ENCODE measurements at regions not wholly inside any gene's neighbourhood (a gene's known extent, or its start where the extent isn't known, plus 50 kb on each side); places are given as distances from the start of the nearest gene placed in this dataset.

- ATAC-seq (ENCODE audit: low FRiP score) (no peak), DNase-seq (ENCODE audit: low spot score) (no peak)
- no peak for TF ChIP-seq CTCF (IDR thresholded peaks at IDR 0.05)
Measured at GRCh38 chr3:86282106-86282787, 708.7 kb downstream of the VGLL3 start.

- DNase-seq (ENCODE audit: low spot score) (no peak), ATAC-seq (ENCODE audit: low FRiP score) (no peak)
- no peak for TF ChIP-seq CTCF (IDR thresholded peaks at IDR 0.05)
Measured at GRCh38 chr3:86269364-86270155, 721.4 kb downstream of the VGLL3 start.

- DNase-seq (ENCODE audit: low spot score): no peak
- TF ChIP-seq CTCF (IDR thresholded peaks at IDR 0.05): no peak
- no peak for ATAC-seq (ENCODE audit: low FRiP score)
Measured at GRCh38 chr3:86257955-86258641, 732.9 kb downstream of the VGLL3 start.

- no peak for DNase-seq (ENCODE audit: low spot score)
- no peak for ATAC-seq (ENCODE audit: low FRiP score)
- no peak for TF ChIP-seq CTCF (IDR thresholded peaks at IDR 0.05)
Measured at GRCh38 chr3:86254480-86254879, 736.5 kb downstream of the VGLL3 start.

GRCh38 chr3:86251781-86252180 is 739.2 kb downstream of the VGLL3 start:
- no peak for ATAC-seq (ENCODE audit: low FRiP score)
- TF ChIP-seq CTCF (IDR thresholded peaks at IDR 0.05): no peak
- no peak for DNase-seq (ENCODE audit: low spot score)

- ATAC-seq (ENCODE audit: low FRiP score) (no peak), DNase-seq (ENCODE audit: low spot score) (no peak)
- TF ChIP-seq CTCF (IDR thresholded peaks at IDR 0.05): no peak
Measured at GRCh38 chr3:86249833-86250232, 741.1 kb downstream of the VGLL3 start.

Data from omental fat pad (tissue), 3 donors.